AG04450 (cell line): ENCODE measurements at regions not wholly inside any gene's neighbourhood (a gene's known extent, or its start where the extent isn't known, plus 50 kb on each side); places are given as distances from the start of the nearest gene placed in this dataset.
"Not testable (repeated sequence)": the region's sequence is repeated elsewhere in the genome, so short reads cannot be mapped to it uniquely, and the experiment has no call there.

ENCODE experiments used
- CTCF ChIA-PET: fragments of 300-600, 350-600 bp; formaldehyde crosslinking; extraction: SDS; loops from one replicate; lab custom pipeline; 2022; ENCODE audit warnings: antibody characterized with exemption, inconsistent platforms; lab: Charles Lee
- POLR2A ChIA-PET: fragments of 350-600 bp; formaldehyde crosslinking; extraction: SDS; loops from one replicate; lab custom pipeline; 2021; ENCODE audit warnings: antibody characterized with exemption, inconsistent platforms; lab: Yijun Ruan, JAX
- DNase-seq: peaks from one replicate; pipeline ENCODE4 v3.0.0-alpha.2; 2011; ENCODE audit warnings: low read depth, low spot score
- H3K27ac ChIP-seq: one replicate; pipeline ENCODE4 v1.5.1; 2012; ENCODE audit warnings: low read depth, low read length, control low read depth
- H3K27me3 ChIP-seq: one replicate; pipeline ENCODE4 v1.6.0; 2012; ENCODE audit warnings: low read length; ENCODE audit not compliant: control insufficient read depth, insufficient read depth
- H3K4me3 ChIP-seq: 2 replicates; pipeline ENCODE4 v1.5.1; 2011; ENCODE audit warnings: mild to moderate bottlenecking, low read depth, low read length, control low read depth
- H3K9me3 ChIP-seq: 2 replicates; pipeline ENCODE4 v1.5.1; 2012; ENCODE audit warnings: low read length; ENCODE audit not compliant: control insufficient read depth, insufficient read depth
- TF ChIP-seq, protein P1 (sequence below): IDR thresholded peaks from 2 replicates; pipeline ENCODE4 v1.5.1; 2011; ENCODE audit warnings: low read depth, low read length, control low read depth, inconsistent platforms

- POLR2A ChIA-PET, result no interaction called here
- CTCF ChIA-PET, result no interaction called here
- H3K4me3 ChIP-seq, result no peak overlapping the region
These were observed 214.2 kb downstream of the MAF start for GRCh38 chr16:79386299-79386698.

GRCh38 chr16:79381603-79382042, 218.9 kb downstream of the MAF start:
- Histone ChIP-seq H3K27me3 (no peaks in the 10 kb centered on the region), H3K9me3 (peaks cover 32% of the 10 kb centered on the region), H3K27ac (no peak overlapping the region), H3K4me3 (no peak overlapping the region)
- DNase-seq, result no peak
- POLR2A ChIA-PET, result no interaction called here
- TF ChIP-seq, protein P1, sequence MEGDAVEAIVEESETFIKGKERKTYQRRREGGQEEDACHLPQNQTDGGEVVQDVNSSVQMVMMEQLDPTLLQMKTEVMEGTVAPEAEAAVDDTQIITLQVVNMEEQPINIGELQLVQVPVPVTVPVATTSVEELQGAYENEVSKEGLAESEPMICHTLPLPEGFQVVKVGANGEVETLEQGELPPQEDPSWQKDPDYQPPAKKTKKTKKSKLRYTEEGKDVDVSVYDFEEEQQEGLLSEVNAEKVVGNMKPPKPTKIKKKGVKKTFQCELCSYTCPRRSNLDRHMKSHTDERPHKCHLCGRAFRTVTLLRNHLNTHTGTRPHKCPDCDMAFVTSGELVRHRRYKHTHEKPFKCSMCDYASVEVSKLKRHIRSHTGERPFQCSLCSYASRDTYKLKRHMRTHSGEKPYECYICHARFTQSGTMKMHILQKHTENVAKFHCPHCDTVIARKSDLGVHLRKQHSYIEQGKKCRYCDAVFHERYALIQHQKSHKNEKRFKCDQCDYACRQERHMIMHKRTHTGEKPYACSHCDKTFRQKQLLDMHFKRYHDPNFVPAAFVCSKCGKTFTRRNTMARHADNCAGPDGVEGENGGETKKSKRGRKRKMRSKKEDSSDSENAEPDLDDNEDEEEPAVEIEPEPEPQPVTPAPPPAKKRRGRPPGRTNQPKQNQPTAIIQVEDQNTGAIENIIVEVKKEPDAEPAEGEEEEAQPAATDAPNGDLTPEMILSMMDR, result no peak
- CTCF ChIA-PET, result no interaction called here

More at GRCh38 chr16:79386299-79386698, 214.2 kb downstream of the MAF start:
- DNase-seq, result no peak
- TF ChIP-seq, protein P1, result no peak
- Histone ChIP-seq H3K9me3 (peaks cover 38% of the 10 kb centered on the region), H3K27ac (no peak overlapping the region), H3K27me3 (no peaks in the 10 kb centered on the region)

DNA sequence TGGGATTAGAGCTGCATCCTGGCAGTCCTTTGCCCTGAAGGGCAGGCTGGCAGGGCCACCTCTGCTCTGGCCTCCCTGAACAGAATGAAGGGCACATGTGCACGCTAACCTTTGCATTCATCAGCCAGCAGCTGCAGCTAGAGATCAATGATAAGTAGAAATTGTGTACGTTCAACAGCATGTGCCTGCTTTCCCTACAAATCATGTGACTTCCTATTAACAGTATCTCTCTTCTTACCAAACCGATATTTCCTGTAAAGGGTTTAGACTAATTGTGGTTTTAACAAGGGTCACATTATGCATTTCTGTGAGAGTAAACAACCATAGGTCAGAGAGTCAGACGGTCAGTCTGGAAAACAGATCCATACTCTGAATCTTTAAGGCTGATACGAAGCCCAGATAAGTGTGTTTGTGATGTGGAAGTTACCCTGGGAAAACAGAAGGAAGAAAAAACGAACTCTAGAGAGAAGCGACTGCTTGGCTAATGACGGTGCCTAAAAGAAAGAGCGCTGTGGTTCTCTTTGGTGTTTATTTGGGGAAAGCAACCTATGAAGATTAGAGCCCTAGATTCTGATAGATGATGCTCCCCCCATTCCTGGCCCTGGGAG, 219.4 kb downstream of the MAF start:
- POLR2A ChIA-PET, result no interaction called here
- DNase-seq, result no peak
- CTCF ChIA-PET, result no interaction called here

DNA sequence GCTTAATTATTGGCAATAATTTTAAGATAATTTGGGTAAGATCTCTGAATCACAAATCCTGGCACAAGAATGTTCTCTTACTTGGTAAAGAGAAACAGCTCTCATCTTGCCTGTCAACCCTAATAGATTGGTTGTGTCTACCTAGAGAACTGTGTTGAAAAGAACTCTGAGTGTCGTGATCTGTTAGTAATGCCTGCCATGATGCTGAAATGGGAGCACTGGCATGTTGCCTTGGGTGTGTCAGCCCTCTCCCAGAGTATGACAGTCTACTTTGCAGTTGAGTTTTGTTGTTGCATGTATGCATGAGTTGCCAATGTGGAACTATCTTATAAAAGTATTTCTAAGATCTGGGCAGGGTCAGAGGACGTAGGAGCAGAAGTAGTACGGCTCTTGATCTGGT, 221.4 kb downstream of the MAF start:
- no peaks in the 10 kb centered on the region for H3K27me3 ChIP-seq
- no peak for DNase-seq
- POLR2A ChIA-PET, result no interaction called here

More for the DNA sequence above, 219.4 kb downstream of the MAF start:
- no peak overlapping the region for H3K27ac ChIP-seq
- TF ChIP-seq, protein P1, result no peak
- H3K27me3 ChIP-seq, result no peaks in the 10 kb centered on the region
- peaks cover 27% of the 10 kb centered on the region for H3K9me3 ChIP-seq
- no peak overlapping the region for H3K4me3 ChIP-seq

GRCh38 chr16:79377082-79377481, 223.5 kb downstream of the MAF start:
- H3K4me3 ChIP-seq, H3K27ac ChIP-seq, POLR2A ChIA-PET, DNase-seq, H3K27me3 ChIP-seq, CTCF ChIA-PET: not testable (repeated sequence)
- H3K9me3 ChIP-seq, result peaks cover 30% of the 10 kb centered on the region

More for the DNA sequence above, 221.4 kb downstream of the MAF start:
- H3K27ac ChIP-seq, result no peak overlapping the region
- TF ChIP-seq, protein P1, result no peak
- H3K9me3 ChIP-seq, result peaks cover 25% of the 10 kb centered on the region; the same call in 1 of the 2 replicates
- no peak overlapping the region for H3K4me3 ChIP-seq
- CTCF ChIA-PET, result no interaction called here
